Nephron (organoid): ENCODE measurements at regions not wholly inside any gene's neighbourhood (a gene's known extent, or its start where the extent isn't known, plus 50 kb on each side); places are given as distances from the start of the nearest gene placed in this dataset.
A peak's percentile ranks its signal among the peaks of the same experiment; 100 is the strongest.

Experiments
- H3K27ac Mint-ChIP-seq, 3 experiments: 2 replicates each; pipeline ENCODE4 v1.8.0; 2020; ENCODE audit warnings: mixed read lengths in 3 of 3, mild to moderate bottlenecking in 2 of 3, moderate library complexity in 1 of 3
- H3K27me3 Mint-ChIP-seq: 2 replicates; pipeline ENCODE4 v1.8.0; 2021; ENCODE audit warnings: low read depth, mild to moderate bottlenecking, moderate library complexity, mixed read lengths
- H3K36me3 Mint-ChIP-seq: 2 replicates; pipeline ENCODE4 v1.8.0; 2020; ENCODE audit warnings: low read depth, mixed read lengths
- H3K4me1 Mint-ChIP-seq: 2 replicates; pipeline ENCODE4 v1.8.0; 2020; ENCODE audit warnings: mixed read lengths
- H3K4me3 Mint-ChIP-seq, 3 experiments: 2 replicates each; pipeline ENCODE4 v1.8.0; 2020; ENCODE audit warnings: mild to moderate bottlenecking in 3 of 3, mixed read lengths in 3 of 3, moderate library complexity in 2 of 3
- H3K9me3 Mint-ChIP-seq: 2 replicates; pipeline ENCODE4 v1.8.0; 2020; ENCODE audit warnings: mixed read lengths
- CTCF ChIP-seq, 3 experiments: fragments of 200-600 bp; sonication (generic); IDR thresholded peaks; one replicate each; pipeline ENCODE4 v1.5.0; 2021; ENCODE audit warnings: antibody characterized with exemption in 3 of 3; ENCODE audit not compliant: unreplicated experiment in 3 of 3

GRCh38 chr4:170736710-170737109 lies 647.0 kb upstream of the AADAT start:
- Mint-ChIP-seq H3K4me1 (peaks cover 8% of the 10 kb centered on the region), H3K4me3 (no peak overlapping the region), H3K27me3 (no peaks in the 10 kb centered on the region), H3K36me3 (no peaks in the 10 kb centered on the region), H3K27ac (no peak overlapping the region), H3K9me3 (peaks cover 3% of the 10 kb centered on the region)
- no peak for TF ChIP-seq CTCF (IDR thresholded peaks at IDR 0.05; ENCODE audit: unreplicated experiment in 3 of 3)

GRCh38 chr4:170729897-170730296 lies 640.1 kb upstream of the AADAT start:
- Mint-ChIP-seq H3K9me3 (no peaks in the 10 kb centered on the region), H3K27ac (no peak overlapping the region), H3K4me1 (peaks cover 7% of the 10 kb centered on the region), H3K36me3 (no peaks in the 10 kb centered on the region), H3K27me3 (no peaks in the 10 kb centered on the region), H3K4me3 (no peak overlapping the region)
- TF ChIP-seq CTCF (IDR thresholded peaks at IDR 0.05; ENCODE audit: unreplicated experiment in 3 of 3) = no peak

- Mint-ChIP-seq H3K4me3 (no peak overlapping the region), H3K9me3 (no peaks in the 10 kb centered on the region), H3K36me3 (no peaks in the 10 kb centered on the region), H3K27me3 (no peaks in the 10 kb centered on the region), H3K27ac (peak overlapping the region in 1 of 3 experiments; percentile 38), H3K4me1 (peaks cover 4% of the 10 kb centered on the region)
- no peak for TF ChIP-seq CTCF (IDR thresholded peaks at IDR 0.05; ENCODE audit: unreplicated experiment in 3 of 3)
Measured at GRCh38 chr4:170729236-170729635, 639.5 kb upstream of the AADAT start.

- Mint-ChIP-seq H3K27ac (no peak overlapping the region), H3K4me1 (no peaks in the 10 kb centered on the region), H3K36me3 (no peaks in the 10 kb centered on the region), H3K9me3 (peaks cover 9% of the 10 kb centered on the region), H3K27me3 (no peaks in the 10 kb centered on the region), H3K4me3 (no peak overlapping the region)
- no peak for TF ChIP-seq CTCF (IDR thresholded peaks at IDR 0.05; ENCODE audit: unreplicated experiment in 3 of 3)
Measured at GRCh38 chr4:170724191-170724590, 634.4 kb upstream of the AADAT start.

- Mint-ChIP-seq H3K9me3 (peaks cover 9% of the 10 kb centered on the region), H3K4me1 (no peaks in the 10 kb centered on the region), H3K36me3 (no peaks in the 10 kb centered on the region), H3K27me3 (no peaks in the 10 kb centered on the region), H3K4me3 (no peak overlapping the region), H3K27ac (no peak overlapping the region)
- TF ChIP-seq CTCF (IDR thresholded peaks at IDR 0.05; ENCODE audit: unreplicated experiment in 3 of 3) = no peak
Measured at GRCh38 chr4:170723171-170723570, 633.4 kb upstream of the AADAT start.

- Mint-ChIP-seq H3K4me3 (no peak overlapping the region), H3K27me3 (no peaks in the 10 kb centered on the region), H3K9me3 (peaks cover 9% of the 10 kb centered on the region), H3K4me1 (no peaks in the 10 kb centered on the region), H3K36me3 (no peaks in the 10 kb centered on the region), H3K27ac (no peak overlapping the region)
- TF ChIP-seq CTCF (IDR thresholded peaks at IDR 0.05; ENCODE audit: unreplicated experiment in 3 of 3) = no peak
Measured at GRCh38 chr4:170721812-170722373, 632.1 kb upstream of the AADAT start.
